ENCODE measurements at regions not wholly inside any gene's neighbourhood (a gene's known extent, or its start where the extent isn't known, plus 50 kb on each side); places are given as distances from the start of the nearest gene placed in this dataset.

- no peak for TF ChIP-seq POLR2A (IDR thresholded peaks at IDR 0.05)
- TF ChIP-seq CTCF (IDR thresholded peaks at IDR 0.05), result no peak
- TF ChIP-seq EP300 (IDR thresholded peaks at IDR 0.05), result no peak
- TF ChIP-seq POLR2AphosphoS5 (IDR thresholded peaks at IDR 0.05), result no peak
These were observed 147.4 kb downstream of the ZNF281 start for GRCh38 chr1:200262326-200262965.

Data from upper lobe of left lung (tissue), 4 donors.